NCI-H1417 (cell line): ENCODE measurements at regions not wholly inside any gene's neighbourhood (a gene's known extent, or its start where the extent isn't known, plus 50 kb on each side); places are given as distances from the start of the nearest gene placed in this dataset.

ENCODE experiments used
- DNase-seq, 3 experiments: peaks; one replicate each; lab custom pipeline; 2025; lab: John Stamatoyannopoulos, UW

- DNase-seq: no peak
Measured at GRCh38 chr6:92052513-92052912, 1366.8 kb downstream of the EPHA7 start.

GRCh38 chr6:92050216-92050615, 1369.1 kb downstream of the EPHA7 start:
- DNase-seq: no peak

GRCh38 chr6:92047860-92048259, 1371.5 kb downstream of the EPHA7 start:
- DNase-seq: peak in 1 of 3 experiments; percentile 48

- no peak for DNase-seq
Measured at GRCh38 chr6:92047152-92047850, 1372.1 kb downstream of the EPHA7 start.

GRCh38 chr6:92044312-92044711, 1375.0 kb downstream of the EPHA7 start:
- DNase-seq: no peak

GRCh38 chr6:92043777-92044176, 1375.6 kb downstream of the EPHA7 start:
- peak in 1 of 3 experiments; percentile 15 for DNase-seq

- DNase-seq: no peak
Measured at GRCh38 chr6:92026878-92027277, 1392.5 kb downstream of the EPHA7 start.

GRCh38 chr6:92024881-92025280, 1394.5 kb downstream of the EPHA7 start:
- DNase-seq: no peak

GRCh38 chr6:92024110-92024509, 1395.2 kb downstream of the EPHA7 start:
- peak in 2 of 3 experiments; percentile 22 to 46 for DNase-seq

GRCh38 chr6:92023410-92023966, 1395.9 kb downstream of the EPHA7 start:
- peak; percentile 19 to 82 (median 49) for DNase-seq

- no peak for DNase-seq
Measured at GRCh38 chr6:92011681-92012245, 1407.6 kb downstream of the EPHA7 start.

- no peak for DNase-seq
Measured at GRCh38 chr6:92008757-92009502, 1410.4 kb downstream of the EPHA7 start.

- DNase-seq: no peak
Measured at GRCh38 chr6:92000112-92000511, 1413.2 kb upstream of the MAP3K7 start.

GRCh38 chr6:91994787-91995186, 1407.9 kb upstream of the MAP3K7 start:
- no peak for DNase-seq

- DNase-seq: no peak
Measured at GRCh38 chr6:91982559-91982958, 1395.7 kb upstream of the MAP3K7 start.

GRCh38 chr6:91976797-91977196, 1389.9 kb upstream of the MAP3K7 start:
- no peak for DNase-seq

GRCh38 chr6:91970700-91971099, 1383.8 kb upstream of the MAP3K7 start:
- DNase-seq: no peak

- no peak for DNase-seq
Measured at GRCh38 chr6:91965872-91966271, 1379.0 kb upstream of the MAP3K7 start.

- DNase-seq: no peak
Measured at GRCh38 chr6:91961671-91962070, 1374.8 kb upstream of the MAP3K7 start.

GRCh38 chr6:91961236-91961635, 1374.4 kb upstream of the MAP3K7 start:
- no peak for DNase-seq

GRCh38 chr6:91941838-91942237, 1355.0 kb upstream of the MAP3K7 start:
- no peak for DNase-seq

- no peak for DNase-seq
Measured at GRCh38 chr6:91940801-91941200, 1353.9 kb upstream of the MAP3K7 start.

- no peak for DNase-seq
Measured at GRCh38 chr6:91926827-91927226, 1340.0 kb upstream of the MAP3K7 start.
